BE2C (cell line): ENCODE measurements at regions not wholly inside any gene's neighbourhood (a gene's known extent, or its start where the extent isn't known, plus 50 kb on each side); places are given as distances from the start of the nearest gene placed in this dataset.
A peak's percentile ranks its signal among the peaks of the same experiment; 100 is the strongest.

Experiments
- DNase-seq: peaks from one replicate; pipeline ENCODE4 v3.0.0-alpha.2; 2020
- H3K27me3 ChIP-seq: fragments of 250-450 bp; sonication (Bioruptor Pico); 2 replicates; pipeline ENCODE4 v1.5.1; 2020; ENCODE audit warnings: mild to moderate bottlenecking
- H3K36me3 ChIP-seq: fragments of 250-450 bp; sonication (Bioruptor Pico); 2 replicates; pipeline ENCODE4 v1.5.1; 2020; ENCODE audit warnings: mild to moderate bottlenecking
- H3K4me1 ChIP-seq: fragments of 250-450 bp; sonication (Bioruptor Pico); 2 replicates; pipeline ENCODE4 v1.5.1; 2020
- H3K4me3 ChIP-seq: 2 replicates; pipeline ENCODE4 v1.5.1; 2011; ENCODE audit warnings: low read depth, low read length
- H3K9me3 ChIP-seq: fragments of 250-450 bp; sonication (Bioruptor Pico); 2 replicates; pipeline ENCODE4 v1.5.1; 2020
- CTCF ChIP-seq: IDR thresholded peaks from 2 replicates; pipeline ENCODE4 v1.5.1; 2012; ENCODE audit warnings: mild to moderate bottlenecking, low read depth, low read length

DNA sequence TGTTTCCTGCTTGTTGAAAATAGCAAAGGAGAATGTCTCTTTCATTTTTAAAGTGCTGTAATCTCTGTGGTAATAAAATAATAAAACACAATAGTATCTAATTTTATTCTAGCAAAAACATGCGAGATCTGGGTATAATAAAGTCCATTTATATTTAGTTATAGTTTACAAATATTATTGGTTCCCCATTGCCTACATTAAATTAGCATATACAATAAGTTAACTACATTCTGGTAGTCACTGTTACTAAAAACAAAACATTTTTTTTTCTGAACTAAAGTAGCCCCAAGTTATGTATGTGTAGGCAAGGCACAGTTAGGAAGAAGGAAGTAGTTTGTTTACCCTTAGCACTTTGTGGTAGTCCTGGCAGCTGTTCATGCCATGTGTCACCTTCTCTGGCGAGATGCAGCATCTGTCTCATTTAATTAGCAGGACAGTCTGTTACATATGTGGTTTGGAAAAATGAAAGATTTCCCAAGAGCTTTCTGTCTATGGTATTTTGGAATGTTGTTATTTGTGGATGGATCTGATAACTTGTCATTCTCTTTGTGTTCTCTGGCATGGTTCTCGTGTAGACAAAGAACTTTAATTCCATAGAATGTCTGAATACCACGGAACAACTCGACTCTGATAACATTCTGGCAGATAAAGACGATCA is 231.3 kb upstream of the PITX2 start:
- Histone ChIP-seq H3K4me1 (no peaks in the 10 kb centered on the region), H3K9me3 (no peaks in the 10 kb centered on the region), H3K4me3 (no peak overlapping the region), H3K27me3 (peaks cover 12% of the 10 kb centered on the region), H3K36me3 (no peaks in the 10 kb centered on the region)
- peak; percentile 11 for DNase-seq
- TF ChIP-seq CTCF: no peak

GRCh38 chr4:110860125-110860524 is 237.2 kb upstream of the PITX2 start:
- H3K27me3 ChIP-seq: peaks cover 5% of the 10 kb centered on the region; the same call in 1 of the 2 replicates
- no peaks in the 10 kb centered on the region for H3K36me3 ChIP-seq
- no peaks in the 10 kb centered on the region for H3K9me3 ChIP-seq
- no peak overlapping the region for H3K4me3 ChIP-seq
- TF ChIP-seq CTCF: no peak
- H3K4me1 ChIP-seq: no peaks in the 10 kb centered on the region
- DNase-seq: no peak

DNA sequence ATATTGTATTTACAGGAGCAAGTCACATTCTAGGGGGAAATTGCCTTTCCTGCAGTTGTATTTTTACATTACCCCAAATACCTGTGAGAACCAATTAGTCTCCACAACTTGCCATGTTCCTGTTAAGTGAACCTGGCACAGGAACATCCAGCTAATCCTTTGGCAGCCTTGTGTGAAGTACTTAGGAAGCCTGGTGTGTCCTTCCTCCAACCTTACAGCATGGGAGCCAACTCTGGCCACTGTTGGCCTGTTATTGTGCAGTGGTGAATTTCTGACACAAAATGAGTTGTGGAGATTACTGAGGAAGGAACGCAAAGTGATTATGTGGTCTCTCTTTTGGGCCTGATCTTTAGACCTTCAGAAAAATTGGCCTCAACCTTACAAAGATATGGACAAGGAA is 238.0 kb upstream of the PITX2 start:
- H3K9me3 ChIP-seq: no peaks in the 10 kb centered on the region
- no peak overlapping the region for H3K4me3 ChIP-seq
- TF ChIP-seq CTCF: no peak
- DNase-seq: no peak
- no peaks in the 10 kb centered on the region for H3K4me1 ChIP-seq
- no peaks in the 10 kb centered on the region for H3K36me3 ChIP-seq
- H3K27me3 ChIP-seq: peaks cover 5% of the 10 kb centered on the region; the same call in 1 of the 2 replicates

GRCh38 chr4:110865611-110866259 is 242.9 kb upstream of the PITX2 start:
- no peak for DNase-seq
- TF ChIP-seq CTCF: no peak
- H3K4me1 ChIP-seq: no peaks in the 10 kb centered on the region
- H3K9me3 ChIP-seq: no peaks in the 10 kb centered on the region
- no peak overlapping the region for H3K4me3 ChIP-seq
- no peaks in the 10 kb centered on the region for H3K36me3 ChIP-seq
- peaks cover 3% of the 10 kb centered on the region; the same call in 1 of the 2 replicates for H3K27me3 ChIP-seq

GRCh38 chr4:110867251-110867960 is 244.5 kb upstream of the PITX2 start:
- DNase-seq: no peak
- no peaks in the 10 kb centered on the region for H3K4me1 ChIP-seq
- no peak overlapping the region for H3K4me3 ChIP-seq
- no peaks in the 10 kb centered on the region for H3K36me3 ChIP-seq
- no peak for TF ChIP-seq CTCF
- peaks cover 3% of the 10 kb centered on the region; the same call in 1 of the 2 replicates for H3K27me3 ChIP-seq
- no peaks in the 10 kb centered on the region for H3K9me3 ChIP-seq
